Activated naive CD4-positive, alpha-beta T cell treated with anti-CD3 and anti-CD28 coated beads for 36 hours (primary cell): ENCODE measurements at regions not wholly inside any gene's neighbourhood (a gene's known extent, or its start where the extent isn't known, plus 50 kb on each side); places are given as distances from the start of the nearest gene placed in this dataset.

Source experiments
- CTCF ChIA-PET: fragments of 350-600 bp; sonication (Branson Sonifier 250); formaldehyde crosslinking; loops from one replicate; lab custom pipeline; 2021; ENCODE audit warnings: antibody characterized with exemption; lab: Charles Lee
- DNase-seq: peaks from one replicate; pipeline ENCODE4 v3.0.0-alpha.2; 2020
- H3K27ac Mint-ChIP-seq: one replicate; pipeline ENCODE4 v1.8.0; 2021; ENCODE audit warnings: mild to moderate bottlenecking, mixed read lengths
- H3K27me3 Mint-ChIP-seq: one replicate; pipeline ENCODE4 v1.8.0; 2021; ENCODE audit warnings: low read depth, mixed read lengths
- H3K36me3 Mint-ChIP-seq: one replicate; pipeline ENCODE4 v1.8.0; 2021; ENCODE audit warnings: low read depth, mixed read lengths
- H3K4me1 Mint-ChIP-seq: one replicate; pipeline ENCODE4 v1.8.0; 2021; ENCODE audit warnings: low read depth, mixed read lengths
- H3K4me3 Mint-ChIP-seq: one replicate; pipeline ENCODE4 v1.8.0; 2021; ENCODE audit warnings: mild to moderate bottlenecking, moderate library complexity, mixed read lengths
- H3K9me3 Mint-ChIP-seq: one replicate; pipeline ENCODE4 v1.8.0; 2021; ENCODE audit warnings: mixed read lengths
- intact Hi-C: fragments of 100-400 bp; cut with micrococcal nuclease; formaldehyde crosslinking; loops from one replicate; pipeline ENCODE4 v1.15.1; 2023

DNA sequence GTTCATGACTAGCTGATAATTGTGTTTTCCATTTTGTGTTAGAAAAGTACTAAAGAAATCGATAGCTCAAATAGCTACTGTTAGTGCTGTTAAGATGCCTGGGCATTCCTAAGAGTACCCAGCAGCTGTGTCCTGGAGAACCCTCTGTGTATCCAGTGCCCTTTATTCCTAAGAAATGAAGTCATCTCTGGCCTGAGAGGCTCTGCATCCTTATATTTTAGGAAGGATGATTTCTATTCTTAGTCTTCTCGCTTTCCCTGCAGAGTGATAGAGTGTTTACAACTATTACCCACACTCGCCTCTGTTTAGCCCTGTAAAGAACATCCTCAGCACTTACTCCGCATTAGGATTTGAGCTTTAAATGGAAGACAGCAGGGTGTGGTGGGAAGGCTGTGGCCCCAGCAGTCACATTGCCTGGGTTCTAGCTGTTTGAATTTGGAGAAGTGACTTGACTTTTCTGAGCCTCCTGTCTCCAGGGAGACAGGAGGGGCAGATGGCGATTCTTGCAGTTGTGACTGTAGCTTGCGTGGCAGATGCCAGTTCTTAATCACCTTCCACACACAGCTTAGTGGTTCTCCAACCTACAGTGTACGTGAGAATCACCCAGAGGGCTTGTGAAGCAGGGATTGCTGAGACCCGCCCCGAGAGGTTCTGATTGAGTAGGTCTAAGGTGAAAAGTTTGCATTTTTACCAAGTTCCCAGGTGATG, 177.2 kb upstream of the PITX1 start:
- Mint-ChIP-seq H3K4me3 (no peak overlapping the region), H3K27ac (no peak overlapping the region), H3K4me1 (no peaks in the 10 kb centered on the region), H3K27me3 (peaks cover 4% of the 10 kb centered on the region), H3K36me3 (no peaks in the 10 kb centered on the region), H3K9me3 (no peaks in the 10 kb centered on the region)
- CTCF ChIA-PET: interaction anchor here (0.7 kb wide), 1 partner anchor 277 kb away, joined by 3 read pairs; no protein-coding TSS in a partner anchor
- intact Hi-C loops: no loop called here
- no peak for DNase-seq

DNA sequence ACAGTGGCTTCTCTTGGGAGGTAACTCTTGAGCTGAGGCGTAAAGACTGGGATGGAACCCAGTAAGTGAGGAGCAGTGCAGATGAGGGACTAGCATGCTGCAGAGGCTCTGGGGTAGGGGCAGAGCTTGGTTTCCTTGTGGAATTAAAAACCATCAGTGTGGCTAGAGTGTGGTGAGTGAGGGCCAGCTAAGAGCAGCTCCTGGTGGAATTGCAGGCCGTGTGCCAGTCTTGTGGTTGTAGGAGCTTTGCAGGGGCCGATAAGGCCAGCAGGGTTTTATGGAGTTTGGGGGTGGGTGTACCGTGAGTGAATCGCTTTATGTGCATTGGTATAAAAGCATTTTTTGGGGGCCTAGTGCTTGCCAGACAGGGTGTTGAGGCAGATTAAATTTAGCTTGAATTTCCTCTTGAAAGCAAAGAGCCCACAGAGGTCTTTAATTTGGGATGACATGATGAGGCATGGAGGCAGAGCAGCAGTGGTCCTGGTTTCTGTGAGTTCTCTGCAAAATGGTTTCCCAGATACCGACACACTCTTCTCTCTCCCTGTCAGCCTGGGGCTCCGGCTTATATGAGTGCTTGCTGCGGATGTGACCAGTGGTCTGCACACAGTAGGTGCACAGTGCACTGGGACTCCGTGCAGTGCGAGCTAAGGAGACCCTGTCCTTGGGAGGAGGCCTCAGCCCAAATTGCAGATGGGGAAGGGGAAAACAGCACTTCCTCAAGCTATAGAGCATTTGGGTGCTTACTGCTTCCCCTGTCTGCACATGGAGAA, 176.4 kb upstream of the PITX1 start:
- H3K4me1 Mint-ChIP-seq: no peaks in the 10 kb centered on the region
- intact Hi-C loops: no loop called here
- no peaks in the 10 kb centered on the region for H3K36me3 Mint-ChIP-seq
- peaks cover 4% of the 10 kb centered on the region for H3K27me3 Mint-ChIP-seq
- H3K27ac Mint-ChIP-seq: no peak overlapping the region
- H3K9me3 Mint-ChIP-seq: no peaks in the 10 kb centered on the region
- CTCF ChIA-PET: no interaction called here
- no peak overlapping the region for H3K4me3 Mint-ChIP-seq
- no peak for DNase-seq

DNA sequence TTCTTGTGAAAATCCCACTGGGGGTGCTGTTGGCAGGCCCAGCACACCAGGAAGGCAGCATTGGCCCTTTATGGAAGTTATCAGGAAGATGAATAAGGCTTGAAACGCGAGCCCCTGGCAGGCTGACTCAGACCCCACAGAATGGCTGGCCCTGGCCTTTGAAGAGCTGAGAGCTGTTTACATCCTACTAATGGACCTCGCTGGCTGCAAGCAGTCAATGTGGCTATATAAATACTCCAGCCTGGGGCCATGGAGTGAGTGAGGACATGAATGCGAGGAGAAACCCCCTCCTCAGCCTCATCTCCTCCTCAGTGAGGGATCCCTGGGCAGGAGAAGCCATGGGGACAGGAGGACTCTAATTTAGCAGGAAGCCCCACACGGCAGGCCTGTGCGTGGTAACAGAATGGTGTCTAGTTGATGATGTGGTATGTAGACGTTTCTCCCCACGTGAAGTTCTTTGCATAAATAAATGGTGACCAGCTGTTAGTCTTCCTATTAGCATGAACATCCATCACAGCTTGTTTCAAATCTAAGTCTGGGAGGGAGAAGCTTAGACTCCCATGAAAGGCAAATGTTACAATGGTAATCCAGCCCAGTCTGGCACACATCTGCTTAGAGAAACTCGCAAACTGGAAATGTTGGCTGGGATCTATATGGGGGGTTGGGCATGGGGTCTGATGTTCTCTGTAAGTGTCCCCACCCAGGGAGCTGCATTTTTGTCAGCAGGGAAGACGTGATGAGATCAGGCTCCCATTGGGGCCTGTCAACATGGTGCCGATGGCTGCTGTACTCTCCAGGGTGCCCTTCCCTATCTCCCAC, 175.1 kb upstream of the PITX1 start:
- no peak for DNase-seq
- H3K27ac Mint-ChIP-seq: no peak overlapping the region
- H3K4me3 Mint-ChIP-seq: no peak overlapping the region
- peaks cover 4% of the 10 kb centered on the region for H3K27me3 Mint-ChIP-seq
- peaks cover under 1% of the 10 kb centered on the region for H3K9me3 Mint-ChIP-seq
- intact Hi-C loops: no loop called here
- no peaks in the 10 kb centered on the region for H3K4me1 Mint-ChIP-seq
- H3K36me3 Mint-ChIP-seq: no peaks in the 10 kb centered on the region
- CTCF ChIA-PET: interaction anchor here (2.3 kb wide), 1 partner anchor 18 kb away, joined by 5 read pairs; no protein-coding TSS in a partner anchor

DNA sequence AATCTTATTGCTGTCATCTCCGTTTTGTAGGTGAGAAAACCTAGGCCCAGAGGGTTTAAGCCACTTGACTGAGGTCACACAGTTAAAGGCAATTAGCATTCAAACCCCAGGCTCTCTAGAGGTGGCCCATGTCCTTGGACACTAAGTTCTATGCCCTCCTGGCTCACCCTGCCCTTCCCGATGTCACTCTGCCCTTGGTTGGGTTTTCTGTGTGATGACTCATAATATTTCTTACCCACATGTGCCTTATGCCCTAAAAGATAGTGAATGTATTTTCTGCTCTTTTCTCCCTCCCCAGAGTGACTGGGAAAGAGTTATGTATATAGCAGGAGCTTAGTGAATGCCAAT, 174.5 kb upstream of the PITX1 start:
- intact Hi-C loops: no loop called here
- Mint-ChIP-seq H3K36me3 (no peaks in the 10 kb centered on the region), H3K27me3 (peaks cover 8% of the 10 kb centered on the region), H3K4me1 (no peaks in the 10 kb centered on the region), H3K4me3 (no peak overlapping the region), H3K27ac (no peak overlapping the region), H3K9me3 (peaks cover 7% of the 10 kb centered on the region)
- CTCF ChIA-PET: interaction anchor here (2.3 kb wide), 1 partner anchor 17 kb away, joined by 5 read pairs; no protein-coding TSS in a partner anchor
- DNase-seq: no peak

DNA sequence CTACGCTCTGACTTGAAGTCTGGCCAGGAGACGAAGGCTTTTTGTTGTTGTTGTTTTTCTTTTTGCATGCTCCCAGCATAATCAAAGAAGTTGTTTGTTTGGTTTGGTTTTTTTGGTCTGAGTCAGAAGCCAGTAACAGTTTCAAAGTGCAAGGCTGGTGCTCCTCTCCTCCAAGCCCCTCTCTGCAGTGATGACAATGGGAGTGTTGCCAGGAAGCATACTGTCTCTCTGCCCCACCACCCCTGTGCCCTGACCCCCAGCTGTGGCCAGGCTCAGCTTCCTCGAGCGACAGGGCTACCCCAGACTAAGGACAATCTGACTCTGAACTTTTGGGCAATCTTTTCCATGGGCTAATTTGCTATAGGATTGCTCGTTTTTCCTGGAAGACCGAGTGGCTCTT, 173.8 kb upstream of the PITX1 start:
- intact Hi-C loops: no loop called here
- no peak for DNase-seq
- CTCF ChIA-PET: interaction anchor here (0.6 to 2.3 kb wide), 2 partner anchors 16 to 20 kb away, joined by 5 to 6 read pairs; no protein-coding TSS in a partner anchor
- H3K9me3 Mint-ChIP-seq: peaks cover 10% of the 10 kb centered on the region
- H3K36me3 Mint-ChIP-seq: no peaks in the 10 kb centered on the region
- no peak overlapping the region for H3K4me3 Mint-ChIP-seq
- H3K27ac Mint-ChIP-seq: no peak overlapping the region
- H3K4me1 Mint-ChIP-seq: no peaks in the 10 kb centered on the region
- H3K27me3 Mint-ChIP-seq: peaks cover 8% of the 10 kb centered on the region

DNA sequence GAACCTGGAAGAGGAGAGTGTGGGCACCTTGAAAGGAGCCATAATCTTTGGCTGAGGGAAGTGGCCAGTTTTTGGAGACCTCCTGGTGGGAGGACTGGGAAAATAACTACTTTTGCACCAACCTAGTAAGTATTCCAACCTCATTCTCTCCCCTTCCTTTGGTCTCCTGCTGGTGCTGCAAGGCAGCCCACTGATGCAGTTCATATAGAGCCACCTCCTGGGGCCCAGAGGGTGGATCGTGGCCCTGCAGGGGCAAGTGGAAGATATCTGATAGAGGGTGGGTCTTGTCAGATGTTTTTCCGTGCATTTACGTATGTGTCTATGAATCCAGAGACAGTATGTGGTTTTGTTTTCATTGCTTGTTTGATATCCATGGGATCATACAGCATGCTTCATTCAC, 172.8 kb upstream of the PITX1 start:
- H3K4me3 Mint-ChIP-seq: no peak overlapping the region
- CTCF ChIA-PET: no interaction called here
- H3K27me3 Mint-ChIP-seq: peaks cover 8% of the 10 kb centered on the region
- peaks cover 16% of the 10 kb centered on the region for H3K9me3 Mint-ChIP-seq
- peaks cover 4% of the 10 kb centered on the region for H3K36me3 Mint-ChIP-seq
- no peak for DNase-seq
- no peaks in the 10 kb centered on the region for H3K4me1 Mint-ChIP-seq
- H3K27ac Mint-ChIP-seq: no peak overlapping the region
- intact Hi-C loops: no loop called here

DNA sequence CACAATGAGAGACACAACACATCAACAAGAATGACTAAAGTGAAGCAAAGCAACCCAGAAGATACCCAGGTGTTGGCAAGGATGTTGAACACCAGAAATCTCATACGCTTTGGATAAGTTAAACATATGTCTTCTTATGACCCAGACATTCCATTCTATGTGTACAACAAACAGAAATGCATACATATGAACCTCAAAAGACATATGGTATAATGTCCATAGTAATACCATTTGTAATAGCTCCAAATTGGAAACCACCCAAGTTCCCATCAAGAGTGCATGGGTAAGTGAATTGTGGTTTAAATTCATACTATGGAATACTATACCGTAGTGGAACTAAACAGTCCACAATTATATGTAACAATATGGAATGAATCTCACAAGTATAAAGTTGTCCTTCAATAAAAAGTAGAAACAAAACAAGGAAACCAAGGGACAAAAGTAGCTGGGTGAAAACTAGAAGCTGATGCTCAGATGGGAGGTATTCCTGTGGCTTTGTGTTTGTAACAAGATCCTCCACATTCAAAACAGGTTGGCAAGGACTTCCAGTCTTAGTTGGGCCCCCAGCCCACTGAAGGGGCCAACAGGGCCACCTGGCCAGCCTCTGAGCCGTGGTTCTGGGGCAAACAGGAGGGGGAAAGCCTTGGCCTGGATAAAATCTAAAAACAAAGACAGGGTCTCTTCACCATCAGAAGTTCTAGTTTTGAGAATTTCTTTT, 171.8 kb upstream of the PITX1 start:
- CTCF ChIA-PET: interaction anchor here (1.0 kb wide), 2 partner anchors 8 to 15 kb away, joined by 3 to 4 read pairs; no protein-coding TSS in a partner anchor

DNA sequence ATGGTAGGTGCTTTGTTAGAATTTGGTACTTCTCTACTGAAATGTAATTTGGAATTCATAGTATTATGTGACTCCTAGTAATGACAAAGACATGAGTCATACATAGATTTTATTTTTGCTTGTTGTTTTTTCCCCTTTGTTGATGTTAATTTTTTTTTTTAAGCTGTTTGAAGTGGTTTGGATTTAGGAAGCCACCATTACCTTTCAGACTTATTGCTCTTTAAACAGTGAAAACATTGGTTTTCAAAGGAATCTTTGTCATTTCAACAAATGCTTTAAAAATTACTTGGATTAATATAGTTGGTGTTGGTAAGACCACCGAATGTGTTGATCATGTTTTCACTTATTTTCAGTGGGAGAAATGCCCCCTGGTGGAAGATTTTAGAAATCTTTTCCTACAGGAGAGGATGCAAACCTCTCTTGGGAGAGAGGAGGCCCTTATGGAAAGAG, 170.1 kb upstream of the PITX1 start:
- CTCF ChIA-PET: interaction anchor here (1.3 kb wide), 1 partner anchor 123 kb away, joined by 3 read pairs; no protein-coding TSS in a partner anchor
- Mint-ChIP-seq H3K27me3 (peaks cover 11% of the 10 kb centered on the region), H3K4me1 (no peaks in the 10 kb centered on the region), H3K36me3 (peaks cover 4% of the 10 kb centered on the region), H3K27ac (no peak overlapping the region), H3K9me3 (peaks cover 16% of the 10 kb centered on the region), H3K4me3 (no peak overlapping the region)
- DNase-seq: no peak
- intact Hi-C loops: no loop called here

More for the DNA sequence above, 171.8 kb upstream of the PITX1 start:
- Mint-ChIP-seq H3K4me1 (no peaks in the 10 kb centered on the region), H3K27ac (no peak overlapping the region), H3K27me3 (peaks cover 8% of the 10 kb centered on the region), H3K36me3 (peaks cover 4% of the 10 kb centered on the region), H3K4me3 (no peak overlapping the region), H3K9me3 (peaks cover 16% of the 10 kb centered on the region)
- no peak for DNase-seq
- intact Hi-C loops: no loop called here

DNA sequence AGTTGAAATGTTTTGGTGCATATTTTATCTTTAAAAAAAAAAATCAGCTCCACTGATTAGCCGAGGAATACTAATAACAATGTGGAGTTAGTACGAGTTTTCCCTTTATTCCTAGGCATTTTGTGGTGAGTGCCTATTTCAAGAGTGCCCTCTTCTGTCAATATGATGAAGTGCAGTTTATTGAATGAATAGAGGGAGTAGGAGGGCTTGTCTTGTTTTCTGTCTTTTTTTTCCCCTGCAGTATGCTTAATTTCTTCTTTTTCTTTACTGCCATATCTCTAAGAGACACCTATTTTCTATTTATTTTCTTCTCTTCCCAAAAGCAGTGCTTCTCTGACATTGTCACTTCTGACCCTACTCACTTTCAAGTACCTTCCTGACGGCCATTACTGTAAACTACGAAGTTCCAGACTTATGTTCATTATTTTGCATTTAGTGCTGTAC, 169.6 kb upstream of the PITX1 start:
- Mint-ChIP-seq H3K27me3 (peaks cover 11% of the 10 kb centered on the region), H3K4me3 (no peak overlapping the region), H3K27ac (no peak overlapping the region), H3K4me1 (no peaks in the 10 kb centered on the region), H3K36me3 (peaks cover 4% of the 10 kb centered on the region), H3K9me3 (peaks cover 16% of the 10 kb centered on the region)
- intact Hi-C loops: no loop called here
- CTCF ChIA-PET: interaction anchor here (1.3 kb wide), 1 partner anchor 123 kb away, joined by 3 read pairs; no protein-coding TSS in a partner anchor
- no peak for DNase-seq

DNA sequence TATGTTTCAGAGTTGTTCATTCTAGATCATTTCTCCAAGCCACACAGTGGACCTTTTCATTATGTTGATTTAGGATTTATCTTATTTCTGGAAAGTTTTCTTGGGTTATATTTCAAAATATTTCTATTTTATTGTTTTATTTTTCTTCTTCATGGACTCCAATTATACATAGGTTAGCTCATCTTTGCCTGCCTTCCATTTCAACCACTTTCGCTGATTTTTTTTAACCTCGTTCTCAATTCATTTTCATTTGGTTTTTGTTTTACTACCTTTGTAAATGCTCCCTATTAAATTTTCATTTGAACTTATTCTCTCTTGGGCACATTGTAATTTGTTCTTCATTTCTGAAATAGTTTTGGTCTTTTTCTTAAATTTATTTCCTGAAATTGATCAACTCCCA, 169.0 kb upstream of the PITX1 start:
- DNase-seq: no peak
- H3K4me1 Mint-ChIP-seq: no peaks in the 10 kb centered on the region
- peaks cover 11% of the 10 kb centered on the region for H3K27me3 Mint-ChIP-seq
- H3K4me3 Mint-ChIP-seq: no peak overlapping the region
- intact Hi-C loops: no loop called here
- no peak overlapping the region for H3K27ac Mint-ChIP-seq
- CTCF ChIA-PET: interaction anchor here (1.3 kb wide), 1 partner anchor 124 kb away, joined by 3 read pairs; no protein-coding TSS in a partner anchor
- H3K36me3 Mint-ChIP-seq: peaks cover 4% of the 10 kb centered on the region
- H3K9me3 Mint-ChIP-seq: peaks cover 16% of the 10 kb centered on the region

DNA sequence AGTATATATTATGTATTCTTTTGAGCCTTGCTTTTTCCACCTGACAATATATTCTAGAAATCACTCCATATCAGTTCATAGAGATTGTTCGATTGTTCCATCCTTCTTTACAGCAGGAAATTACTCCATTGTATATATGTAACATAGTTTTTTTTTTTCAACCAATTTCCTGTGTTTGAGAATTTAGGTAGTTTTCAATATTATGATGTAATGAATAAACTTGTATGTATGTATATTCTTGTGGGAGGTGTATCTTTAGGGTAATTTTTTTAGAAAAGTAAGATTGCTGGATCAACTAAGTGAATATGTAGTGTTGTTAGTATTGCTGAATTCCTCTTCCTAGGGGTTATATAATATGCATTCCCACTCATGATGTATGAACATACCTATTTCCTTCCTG, 165.9 kb upstream of the PITX1 start:
- intact Hi-C loops: no loop called here
- CTCF ChIA-PET: no interaction called here
- Mint-ChIP-seq H3K4me1 (no peaks in the 10 kb centered on the region), H3K27me3 (peaks cover 6% of the 10 kb centered on the region), H3K27ac (no peak overlapping the region), H3K9me3 (peaks cover 16% of the 10 kb centered on the region), H3K4me3 (no peak overlapping the region), H3K36me3 (peaks cover 4% of the 10 kb centered on the region)
- no peak for DNase-seq
